ENCODE measurements at regions not wholly inside any gene's neighbourhood (a gene's known extent, or its start where the extent isn't known, plus 50 kb on each side); places are given as distances from the start of the nearest gene placed in this dataset.

- no peak for TF ChIP-seq CTCF (conservative IDR thresholded peaks at IDR 0.05; ENCODE audit: low read length)
- no peak for TF ChIP-seq EZH2phosphoT487 (IDR thresholded peaks at IDR 0.05; ENCODE audit: borderline replicate concordance, low read depth, low read length)
Observed at GRCh38 chr4:117156806-117157205, 71.4 kb upstream of the TRAM1L1 start.
